Nephron progenitor cell (in vitro differentiated cells): ENCODE measurements at regions not wholly inside any gene's neighbourhood (a gene's known extent, or its start where the extent isn't known, plus 50 kb on each side); places are given as distances from the start of the nearest gene placed in this dataset.

ENCODE experiments used
- DNase-seq: peaks from one replicate; pipeline ENCODE4 v3.0.0; 2021
- H3K27ac Mint-ChIP-seq: 2 replicates; pipeline ENCODE4 v1.8.0; 2021; ENCODE audit warnings: mild to moderate bottlenecking, moderate library complexity, mixed read lengths
- H3K27me3 Mint-ChIP-seq: 2 replicates; pipeline ENCODE4 v1.8.0; 2021; ENCODE audit warnings: mild to moderate bottlenecking, low read depth, mixed read lengths; ENCODE audit not compliant: poor library complexity
- H3K36me3 Mint-ChIP-seq: 2 replicates; pipeline ENCODE4 v1.8.0; 2021; ENCODE audit warnings: low read depth, mixed read lengths
- H3K4me1 Mint-ChIP-seq: 2 replicates; pipeline ENCODE4 v1.8.0; 2021; ENCODE audit warnings: mixed read lengths
- H3K4me3 Mint-ChIP-seq: 2 replicates; pipeline ENCODE4 v1.8.0; 2021; ENCODE audit warnings: mild to moderate bottlenecking, moderate library complexity, mixed read lengths
- H3K9me3 Mint-ChIP-seq: 2 replicates; pipeline ENCODE4 v1.8.0; 2021; ENCODE audit warnings: mild to moderate bottlenecking, moderate library complexity, mixed read lengths
- CTCF ChIP-seq: fragments of 200-600 bp; sonication (generic); IDR thresholded peaks from 2 replicates; pipeline ENCODE4 v1.5.0; 2021; ENCODE audit warnings: antibody characterized with exemption

GRCh38 chr4:125988464-125988863, 673.7 kb downstream of the FAT4 start:
- peaks cover 9% of the 10 kb centered on the region for H3K4me1 Mint-ChIP-seq
- H3K36me3 Mint-ChIP-seq: no peaks in the 10 kb centered on the region
- no peak overlapping the region for H3K4me3 Mint-ChIP-seq

GRCh38 chr4:125991398-125991797, 676.6 kb downstream of the FAT4 start:
- DNase-seq: no peak
- TF ChIP-seq CTCF: no peak
- Mint-ChIP-seq H3K9me3 (no peaks in the 10 kb centered on the region), H3K27ac (no peak overlapping the region), H3K4me1 (no peaks in the 10 kb centered on the region), H3K27me3 (no peaks in the 10 kb centered on the region), H3K4me3 (no peak overlapping the region), H3K36me3 (no peaks in the 10 kb centered on the region)

More at GRCh38 chr4:125988464-125988863, 673.7 kb downstream of the FAT4 start:
- no peaks in the 10 kb centered on the region for H3K27me3 Mint-ChIP-seq
- no peak for TF ChIP-seq CTCF
- DNase-seq: no peak
- no peaks in the 10 kb centered on the region for H3K9me3 Mint-ChIP-seq
- no peak overlapping the region for H3K27ac Mint-ChIP-seq

GRCh38 chr4:125992891-125993290, 678.1 kb downstream of the FAT4 start:
- Mint-ChIP-seq H3K9me3 (no peaks in the 10 kb centered on the region), H3K4me1 (no peaks in the 10 kb centered on the region), H3K27me3 (no peaks in the 10 kb centered on the region), H3K27ac (no peak overlapping the region), H3K36me3 (no peaks in the 10 kb centered on the region), H3K4me3 (no peak overlapping the region)
- DNase-seq: no peak
- no peak for TF ChIP-seq CTCF

GRCh38 chr4:125994024-125994423, 679.3 kb downstream of the FAT4 start:
- H3K27me3 Mint-ChIP-seq: no peaks in the 10 kb centered on the region
- no peak overlapping the region for H3K27ac Mint-ChIP-seq
- H3K4me3 Mint-ChIP-seq: no peak overlapping the region
- H3K36me3 Mint-ChIP-seq: no peaks in the 10 kb centered on the region
- no peak for DNase-seq
- H3K4me1 Mint-ChIP-seq: no peaks in the 10 kb centered on the region
- H3K9me3 Mint-ChIP-seq: no peaks in the 10 kb centered on the region
- no peak for TF ChIP-seq CTCF

GRCh38 chr4:125994430-125994829, 679.7 kb downstream of the FAT4 start:
- no peak overlapping the region for H3K4me3 Mint-ChIP-seq
- TF ChIP-seq CTCF: no peak
- DNase-seq: no peak
- no peaks in the 10 kb centered on the region for H3K27me3 Mint-ChIP-seq
- H3K9me3 Mint-ChIP-seq: no peaks in the 10 kb centered on the region
- H3K27ac Mint-ChIP-seq: no peak overlapping the region
- H3K36me3 Mint-ChIP-seq: no peaks in the 10 kb centered on the region
- no peaks in the 10 kb centered on the region for H3K4me1 Mint-ChIP-seq

GRCh38 chr4:126004941-126005340, 690.2 kb downstream of the FAT4 start:
- peak overlapping the region; percentile 71 for H3K27ac Mint-ChIP-seq

More at GRCh38 chr4:126004941-126005340, 690.2 kb downstream of the FAT4 start:
- Mint-ChIP-seq H3K36me3 (no peaks in the 10 kb centered on the region), H3K27me3 (no peaks in the 10 kb centered on the region), H3K4me3 (no peak overlapping the region), H3K4me1 (peaks cover 10% of the 10 kb centered on the region), H3K9me3 (peaks cover under 1% of the 10 kb centered on the region)
- TF ChIP-seq CTCF: no peak
- DNase-seq: no peak
